ENCODE measurements at regions not wholly inside any gene's neighbourhood (a gene's known extent, or its start where the extent isn't known, plus 50 kb on each side); places are given as distances from the start of the nearest gene placed in this dataset.
"Not testable (repeated sequence)": the region's sequence is repeated elsewhere in the genome, so short reads cannot be mapped to it uniquely, and the experiment has no call there.

- DNase-seq (ENCODE audit: low spot score) (no peak), FAIRE-seq (no peak)
Measured at GRCh38 chr20:50356525-50356885, 153.7 kb upstream of the PTPN1 start.

GRCh38 chr20:50356962-50357782 is 153.0 kb upstream of the PTPN1 start:
- DNase-seq (ENCODE audit: low spot score) (no peak), FAIRE-seq (no peak)

DNA sequence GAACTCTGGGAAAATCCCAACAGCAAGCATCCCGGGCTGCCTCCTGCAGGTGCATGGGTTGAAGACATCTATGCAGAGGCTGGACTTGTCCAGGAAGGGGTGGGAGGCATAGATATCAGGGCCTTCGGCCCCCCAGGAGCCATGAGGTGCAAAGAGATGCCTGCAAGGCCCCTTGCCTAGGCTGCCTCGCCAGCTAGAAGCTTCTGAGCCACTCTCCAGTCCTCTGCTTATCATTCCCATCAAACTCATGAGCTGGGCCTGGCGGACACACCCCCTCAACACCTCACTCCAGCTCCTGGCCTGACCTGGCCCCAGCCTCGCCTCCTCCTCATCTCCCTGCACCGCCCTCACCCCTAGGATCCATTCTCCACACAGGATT is 152.4 kb upstream of the PTPN1 start:
- FAIRE-seq, result no peak

DNA sequence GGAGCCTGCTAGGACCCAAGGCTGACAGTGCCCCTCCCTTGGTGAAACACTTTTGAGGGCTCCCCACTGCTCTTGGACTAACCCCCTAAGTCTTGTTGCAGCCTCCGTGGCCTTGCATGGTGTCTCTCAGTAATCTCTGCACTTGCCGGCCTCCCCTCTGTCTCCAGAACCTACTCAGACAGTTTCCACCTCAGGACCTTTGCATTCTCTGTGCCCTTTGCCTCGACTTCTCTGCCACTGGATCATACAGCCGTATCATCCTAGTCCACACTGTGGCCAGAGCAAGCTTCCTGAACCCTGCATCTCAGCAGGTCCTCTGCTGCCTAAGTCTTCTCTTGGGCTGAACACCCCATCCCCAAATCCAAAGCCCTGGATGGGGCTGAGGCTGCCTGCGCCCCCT is 152.0 kb upstream of the PTPN1 start:
- no peak for FAIRE-seq
- DNase-seq (ENCODE audit: low spot score), result no peak

More for the DNA sequence above, 152.4 kb upstream of the PTPN1 start:
- DNase-seq (ENCODE audit: low spot score), result no peak

GRCh38 chr20:50358971-50359370 is 151.2 kb upstream of the PTPN1 start:
- peak; percentile 59 for FAIRE-seq
- DNase-seq (ENCODE audit: low spot score), result no peak

- FAIRE-seq (no peak), DNase-seq (ENCODE audit: low spot score) (no peak)
Measured at GRCh38 chr20:50359607-50360217, 150.5 kb upstream of the PTPN1 start.

GRCh38 chr20:50360218-50360672 is 149.9 kb upstream of the PTPN1 start:
- FAIRE-seq (no peak), DNase-seq (ENCODE audit: low spot score) (no peak)

- DNase-seq (ENCODE audit: low spot score) (no peak), FAIRE-seq (no peak)
Measured at GRCh38 chr20:50360921-50361320, 149.3 kb upstream of the PTPN1 start.

GRCh38 chr20:50362177-50362576 is 148.0 kb upstream of the PTPN1 start:
- not testable (repeated sequence) for DNase-seq (ENCODE audit: low spot score); FAIRE-seq

DNA sequence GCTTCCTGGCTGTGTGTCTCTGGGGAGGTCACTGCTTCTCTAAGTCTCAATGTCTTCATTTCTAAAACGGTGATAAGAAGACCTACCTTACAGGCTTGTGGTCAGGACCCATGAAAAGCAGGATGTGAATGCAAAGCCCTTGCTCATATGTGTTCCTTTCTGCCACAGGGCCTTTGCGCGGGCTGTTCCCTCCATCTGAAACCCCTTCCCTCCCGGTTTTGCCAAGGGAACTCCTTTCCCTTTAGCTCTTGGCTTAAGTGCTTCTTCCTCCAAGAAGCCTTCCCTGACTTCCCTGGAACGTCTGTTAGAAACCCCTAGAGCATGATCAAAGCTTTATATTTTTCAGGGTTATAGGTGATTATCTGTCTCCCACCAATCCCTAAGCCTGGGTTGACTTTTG is 147.2 kb upstream of the PTPN1 start:
- FAIRE-seq, result no peak

GRCh38 chr20:50363479-50363878 is 146.7 kb upstream of the PTPN1 start:
- no peak for FAIRE-seq
- DNase-seq (ENCODE audit: low spot score), result no peak

More for the DNA sequence above, 147.2 kb upstream of the PTPN1 start:
- no peak for DNase-seq (ENCODE audit: low spot score)

DNA sequence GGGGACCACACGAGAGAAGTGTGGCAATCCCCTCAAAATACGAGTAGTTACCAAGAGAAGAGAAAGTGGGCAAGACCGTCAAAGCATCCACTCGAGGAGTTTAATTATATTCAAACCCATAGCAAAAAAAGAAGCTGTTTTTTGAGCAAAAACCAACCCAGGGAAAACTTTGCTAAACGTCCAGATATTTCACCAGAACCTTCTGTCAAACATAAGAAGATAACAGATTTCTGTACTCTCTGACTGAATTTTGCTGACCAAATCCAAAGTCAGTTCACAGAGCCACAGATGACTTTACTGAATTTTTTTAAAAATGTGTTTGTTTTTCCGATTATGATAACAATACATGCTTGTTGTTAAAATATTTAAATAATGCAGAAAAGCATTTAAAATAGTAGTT is 145.6 kb upstream of the PTPN1 start:
- FAIRE-seq, result no peak
- DNase-seq (ENCODE audit: low spot score), result no peak

GRCh38 chr20:50366270-50367103 is 143.7 kb upstream of the PTPN1 start:
- no peak for FAIRE-seq

GRCh38 chr20:50367104-50367674 is 143.0 kb upstream of the PTPN1 start:
- DNase-seq (ENCODE audit: low spot score) (no peak), FAIRE-seq (no peak)

More at GRCh38 chr20:50366270-50367103, 143.7 kb upstream of the PTPN1 start:
- no peak for DNase-seq (ENCODE audit: low spot score)

GRCh38 chr20:50367739-50368375 is 142.3 kb upstream of the PTPN1 start:
- DNase-seq (ENCODE audit: low spot score) (no peak), FAIRE-seq (no peak)

DNA sequence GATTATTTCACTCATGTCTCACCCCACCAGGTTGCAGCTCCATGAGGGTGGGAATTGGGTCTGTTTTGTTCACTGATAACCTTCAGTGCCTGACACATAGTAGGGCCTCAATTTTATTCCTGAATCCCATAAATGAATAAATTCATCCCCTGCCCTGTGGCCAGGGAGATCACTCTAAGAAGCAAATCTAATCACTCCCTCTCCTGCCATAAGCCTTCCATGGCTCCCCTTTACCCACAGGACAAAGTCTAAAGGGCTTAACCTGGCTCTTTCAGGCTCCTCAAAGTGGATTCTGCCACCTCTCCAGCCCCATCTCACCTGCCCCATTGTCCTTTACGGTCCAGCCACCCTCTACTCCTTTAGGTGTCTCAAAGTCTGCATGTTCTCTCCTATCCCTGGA is 141.8 kb upstream of the PTPN1 start:
- FAIRE-seq (no peak), DNase-seq (ENCODE audit: low spot score) (no peak)

GRCh38 chr20:50368813-50369224 is 141.4 kb upstream of the PTPN1 start:
- DNase-seq (ENCODE audit: low spot score) (no peak), FAIRE-seq (no peak)

DNA sequence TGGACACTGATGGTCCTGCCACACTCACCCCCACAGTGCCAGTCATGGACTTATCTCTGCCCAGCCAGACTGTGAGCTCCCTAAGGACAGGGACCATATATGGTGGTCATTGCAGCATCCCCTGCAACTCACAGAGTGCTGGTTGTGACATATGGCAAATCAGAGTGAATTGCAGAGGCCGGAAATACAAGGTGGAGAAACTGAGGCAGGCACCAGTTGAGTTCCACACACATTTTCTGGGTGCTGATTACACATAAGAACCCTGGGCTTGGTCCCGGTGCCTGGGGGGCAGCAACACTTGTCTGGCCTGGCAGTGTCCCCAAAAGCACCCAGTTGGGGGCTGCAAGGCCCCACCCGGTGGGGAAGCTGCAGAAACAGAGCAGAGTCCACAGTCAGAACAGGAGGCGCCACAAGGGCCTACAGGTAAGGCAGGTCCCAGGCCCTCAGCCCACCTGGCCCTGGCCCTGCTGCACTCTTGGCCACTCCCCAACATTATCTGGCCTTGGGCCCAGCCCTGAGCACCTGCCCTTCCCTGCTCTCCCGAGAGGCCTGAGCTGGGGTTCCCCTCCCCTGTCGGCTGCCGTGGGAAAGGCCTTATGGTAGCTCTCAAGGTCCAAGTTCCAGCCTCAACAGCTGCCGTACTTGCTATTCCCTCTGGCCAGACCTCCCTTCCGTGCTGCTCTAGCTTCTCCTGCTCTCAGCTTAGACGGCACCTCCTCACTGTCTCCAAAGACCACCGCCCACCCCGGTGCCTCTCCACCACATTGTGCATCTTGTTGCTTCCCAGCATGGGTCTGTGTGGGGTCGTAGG is 140.8 kb upstream of the PTPN1 start:
- DNase-seq (ENCODE audit: low spot score) (no peak), FAIRE-seq (no peak)

- DNase-seq (ENCODE audit: low spot score) (no peak), FAIRE-seq (no peak)
Measured at GRCh38 chr20:50370036-50370566, 140.1 kb upstream of the PTPN1 start.

All from urothelium cell line (cell line).